Endothelial cell of umbilical vein (primary cell): ENCODE measurements at regions not wholly inside any gene's neighbourhood (a gene's known extent, or its start where the extent isn't known, plus 50 kb on each side); places are given as distances from the start of the nearest gene placed in this dataset.

Experiments used
- BruUV-seq: library from RNA; stranded (reverse); fragments of 400-500 nt; replicated peaks from 2 replicates; lab custom pipeline; 2021; lab: Mats Ljungman, UMichigan
- CTCF ChIA-PET: fragments of 300-600, 350-600 bp; sonication (Branson Sonifier 250); formaldehyde crosslinking; loops from one replicate; lab custom pipeline; 2021; ENCODE audit warnings: antibody characterized with exemption, inconsistent platforms; lab: Charles Lee
- POLR2A ChIA-PET: fragments of 300-600, 350-600 bp; sonication (Branson Sonifier 250); formaldehyde crosslinking; loops from one replicate; lab custom pipeline; 2021; ENCODE audit warnings: antibody characterized with exemption, inconsistent platforms; lab: Charles Lee
- DNase-seq: peaks from one replicate; pipeline ENCODE4 v3.0.0-alpha.2; 2011; ENCODE audit warnings: low read depth, low spot score
- FAIRE-seq: peaks from 2 replicates; lab custom pipeline; 2011; peaks lifted over from hg19 to GRCh38; lab: Jason Lieb, UNC
- H2AFZ ChIP-seq: 2 replicates; pipeline ENCODE4 v1.6.0; 2012; ENCODE audit warnings: low read depth, low read length, control low read depth, inconsistent platforms
- H3K27ac ChIP-seq: 2 replicates; pipeline ENCODE4 v1.5.1; 2011; ENCODE audit warnings: low read depth, mild to moderate bottlenecking, control low read depth, low read length, moderate library complexity; ENCODE audit not compliant: insufficient read depth
- H3K27me3 ChIP-seq, 2 experiments: 2 replicates each; pipeline versions ENCODE4 v1.6.0 to v1.6.1; 2011; ENCODE audit warnings: low read length in 2 of 2, mixed read lengths in 1 of 2; ENCODE audit not compliant: control insufficient read depth in 2 of 2, insufficient read depth in 2 of 2
- H3K36me3 ChIP-seq, 2 experiments: 2 replicates in 1 of 2; 3 replicates in 1 of 2; pipeline ENCODE4 v1.5.1; 2011; ENCODE audit warnings: low read length in 2 of 2, mild to moderate bottlenecking in 1 of 2, moderate library complexity in 1 of 2; ENCODE audit not compliant: control insufficient read depth in 2 of 2, insufficient read depth in 2 of 2; ENCODE audit errors: extremely low read depth in 1 of 2
- H3K4me1 ChIP-seq: 3 replicates; pipeline ENCODE4 v1.5.1; 2011; ENCODE audit warnings: mild to moderate bottlenecking, low read length; ENCODE audit not compliant: control insufficient read depth, insufficient read depth; ENCODE audit errors: extremely low read depth
- H3K4me2 ChIP-seq: 2 replicates; pipeline ENCODE4 v1.6.1; 2011; ENCODE audit warnings: low read length, control low read depth, mixed read lengths; ENCODE audit not compliant: insufficient read depth
- H3K4me3 ChIP-seq, 3 experiments: fragments of 200-600 bp in 1 of 3; sonication (generic), shearing (Covaris generic) in 1 of 3; replicated peaks in 1 of 3; 2 replicates each; pipeline ENCODE4 v1.5.1; 2011 to 2016; ENCODE audit warnings: control low read depth in 3 of 3, low read length in 3 of 3, mild to moderate bottlenecking in 2 of 3, inconsistent platforms in 1 of 3, low read depth in 1 of 3, moderate library complexity in 1 of 3; ENCODE audit not compliant: insufficient read depth in 1 of 3
- H3K79me2 ChIP-seq: 2 replicates; pipeline ENCODE4 v1.6.0; 2012; ENCODE audit warnings: low read length, inconsistent platforms; ENCODE audit not compliant: control insufficient read depth, insufficient read depth
- H3K9ac ChIP-seq: replicated peaks from 2 replicates; pipeline ENCODE3; 2011; ENCODE audit warnings: low read length, control low read depth; ENCODE audit not compliant: insufficient read depth; ENCODE audit errors: extremely low read depth
- H3K9me1 ChIP-seq: replicated peaks from 3 replicates; pipeline ENCODE4 v1.6.0; 2011; ENCODE audit warnings: mild to moderate bottlenecking, low read length; ENCODE audit not compliant: control insufficient read depth, insufficient read depth; ENCODE audit errors: extremely low read depth
- H3K9me3 ChIP-seq: replicated peaks from 2 replicates; pipeline ENCODE4 v1.5.1; 2012; ENCODE audit warnings: low read length, inconsistent platforms; ENCODE audit not compliant: control insufficient read depth, insufficient read depth
- H4K20me1 ChIP-seq: replicated peaks from 2 replicates; pipeline ENCODE3; 2011; ENCODE audit warnings: mild to moderate bottlenecking, low read length; ENCODE audit not compliant: control insufficient read depth, insufficient read depth; ENCODE audit errors: extremely low read depth
- EZH2 ChIP-seq: IDR thresholded peaks from 2 replicates; pipeline ENCODE4 v1.6.1; 2012; ENCODE audit warnings: borderline replicate concordance, low read depth, mild to moderate bottlenecking, moderate library complexity, low read length, inconsistent platforms; ENCODE audit not compliant: severe bottlenecking
- FOS ChIP-seq: IDR thresholded peaks from 2 replicates; pipeline ENCODE4 v1.6.1; 2011; ENCODE audit warnings: mild to moderate bottlenecking, low read length, moderate library complexity, borderline replicate concordance; ENCODE audit not compliant: insufficient read depth
- GATA2 ChIP-seq: IDR thresholded peaks from 2 replicates; pipeline ENCODE4 v1.7.0; 2011; ENCODE audit warnings: low read depth, mild to moderate bottlenecking, moderate library complexity, mixed read lengths, low read length; ENCODE audit not compliant: insufficient read length, insufficient read depth
- JUN ChIP-seq: IDR thresholded peaks from 2 replicates; pipeline ENCODE4 v1.6.1; 2011; ENCODE audit warnings: borderline replicate concordance, low read depth; ENCODE audit not compliant: insufficient read length, insufficient read depth
- MYC ChIP-seq: IDR thresholded peaks from one replicate; pipeline ENCODE4 v1.6.1; 2011; ENCODE audit warnings: mild to moderate bottlenecking, low read depth, low read length
- POLR2A ChIP-seq: IDR thresholded peaks from 2 replicates; pipeline ENCODE4 v1.6.1; 2012; ENCODE audit warnings: low read depth, mild to moderate bottlenecking, control low read depth, low read length
- POLR2AphosphoS5 ChIP-seq: IDR thresholded peaks from 2 replicates; pipeline ENCODE4 v1.6.1; 2012; ENCODE audit warnings: low read depth, mild to moderate bottlenecking, control low read depth, low read length, moderate library complexity; ENCODE audit not compliant: insufficient read depth
- dilution Hi-C: fragments of 300-500 bp; cut with MboI; formaldehyde crosslinking; loops from one replicate; pipeline ENCODE4 v1.15.0; 2019; ENCODE audit warnings: low sequenced_read_pairs; ENCODE audit not compliant: extremely low pct_ligation_motif_present
- intact Hi-C: fragments of 100-400 bp; cut with micrococcal nuclease; formaldehyde crosslinking; loops from one replicate; pipeline ENCODE4 v1.10.0; 2022
- TF ChIP-seq, protein P1 (sequence below): IDR thresholded peaks from 2 replicates; pipeline ENCODE4 v1.6.1; 2011; ENCODE audit not compliant: insufficient read depth, insufficient read length
- TF ChIP-seq, protein P2 (sequence below), 2 donors: IDR thresholded peaks; 1 replicate in 1 of 2; 2 replicates in 1 of 2; pipeline ENCODE4 v1.5.1; 2011; ENCODE audit warnings: low read length in 2 of 2, mild to moderate bottlenecking in 2 of 2, moderate library complexity in 2 of 2, control low read depth in 1 of 2, inconsistent platforms in 1 of 2, low read depth in 1 of 2; ENCODE audit not compliant: insufficient read depth in 1 of 2; ENCODE audit errors: extremely low read depth in 1 of 2

DNA sequence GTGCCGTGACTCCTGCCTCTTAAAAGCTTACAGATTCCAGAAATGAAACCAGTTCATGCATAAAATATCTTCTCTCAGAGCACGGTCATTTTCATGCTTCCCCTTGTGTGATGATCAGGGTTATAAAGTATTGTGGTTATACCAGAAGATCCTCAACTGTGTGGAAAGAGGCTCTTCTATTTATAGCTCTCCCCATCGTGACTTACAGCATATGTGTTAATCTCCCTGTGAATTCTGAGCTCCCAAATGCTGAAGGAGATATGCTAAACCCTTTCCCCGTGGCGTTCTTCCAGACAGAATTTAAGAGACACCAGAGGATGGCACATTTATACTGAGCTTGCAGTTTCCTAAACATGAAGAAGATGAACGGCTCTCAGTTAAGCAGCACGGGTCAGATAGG is 158.8 kb downstream of the CDH26 start:
- Histone ChIP-seq H4K20me1 (no peaks in the 10 kb centered on the region), H3K4me1 (no peaks in the 10 kb centered on the region), H3K4me2 (no peak overlapping the region), H3K9ac (no peak overlapping the region), H3K4me3 (no peak overlapping the region), H3K9me1 (no peaks in the 10 kb centered on the region), H3K27ac (no peak overlapping the region), H2AFZ (no peak overlapping the region), H3K27me3 (no peaks in the 10 kb centered on the region), H3K79me2 (no peaks in the 10 kb centered on the region), H3K9me3 (no peaks in the 10 kb centered on the region), H3K36me3 (no peaks in the 10 kb centered on the region)
- DNase-seq = no peak
- no peak for FAIRE-seq
- intact Hi-C loops = no loop called here
- ChIA-PET CTCF (interaction anchor here (1.1 kb wide), 1 partner anchor 21 kb away, joined by 3 read pairs; no protein-coding TSS in a partner anchor), POLR2A (no interaction called here)
- no TSS peak for BruUV-seq
- TF ChIP-seq GATA2 (no peak), FOS (no peak), POLR2AphosphoS5 (no peak), EZH2 (no peak), MYC (no peak), JUN (no peak), POLR2A (no peak)
- TF ChIP-seq, protein P1, sequence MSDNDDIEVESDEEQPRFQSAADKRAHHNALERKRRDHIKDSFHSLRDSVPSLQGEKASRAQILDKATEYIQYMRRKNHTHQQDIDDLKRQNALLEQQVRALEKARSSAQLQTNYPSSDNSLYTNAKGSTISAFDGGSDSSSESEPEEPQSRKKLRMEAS = no peak
- TF ChIP-seq, protein P2, sequence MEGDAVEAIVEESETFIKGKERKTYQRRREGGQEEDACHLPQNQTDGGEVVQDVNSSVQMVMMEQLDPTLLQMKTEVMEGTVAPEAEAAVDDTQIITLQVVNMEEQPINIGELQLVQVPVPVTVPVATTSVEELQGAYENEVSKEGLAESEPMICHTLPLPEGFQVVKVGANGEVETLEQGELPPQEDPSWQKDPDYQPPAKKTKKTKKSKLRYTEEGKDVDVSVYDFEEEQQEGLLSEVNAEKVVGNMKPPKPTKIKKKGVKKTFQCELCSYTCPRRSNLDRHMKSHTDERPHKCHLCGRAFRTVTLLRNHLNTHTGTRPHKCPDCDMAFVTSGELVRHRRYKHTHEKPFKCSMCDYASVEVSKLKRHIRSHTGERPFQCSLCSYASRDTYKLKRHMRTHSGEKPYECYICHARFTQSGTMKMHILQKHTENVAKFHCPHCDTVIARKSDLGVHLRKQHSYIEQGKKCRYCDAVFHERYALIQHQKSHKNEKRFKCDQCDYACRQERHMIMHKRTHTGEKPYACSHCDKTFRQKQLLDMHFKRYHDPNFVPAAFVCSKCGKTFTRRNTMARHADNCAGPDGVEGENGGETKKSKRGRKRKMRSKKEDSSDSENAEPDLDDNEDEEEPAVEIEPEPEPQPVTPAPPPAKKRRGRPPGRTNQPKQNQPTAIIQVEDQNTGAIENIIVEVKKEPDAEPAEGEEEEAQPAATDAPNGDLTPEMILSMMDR (IDR thresholded peaks at IDR 0.05; ENCODE audit: extremely low read depth in 1 of 2, insufficient read depth in 1 of 2, low read depth in 1 of 2, low read length in 2 of 2) = no peak
- dilution Hi-C loops = no loop called here
